ENCODE measurements at regions not wholly inside any gene's neighbourhood (a gene's known extent, or its start where the extent isn't known, plus 50 kb on each side); places are given as distances from the start of the nearest gene placed in this dataset.

DNA sequence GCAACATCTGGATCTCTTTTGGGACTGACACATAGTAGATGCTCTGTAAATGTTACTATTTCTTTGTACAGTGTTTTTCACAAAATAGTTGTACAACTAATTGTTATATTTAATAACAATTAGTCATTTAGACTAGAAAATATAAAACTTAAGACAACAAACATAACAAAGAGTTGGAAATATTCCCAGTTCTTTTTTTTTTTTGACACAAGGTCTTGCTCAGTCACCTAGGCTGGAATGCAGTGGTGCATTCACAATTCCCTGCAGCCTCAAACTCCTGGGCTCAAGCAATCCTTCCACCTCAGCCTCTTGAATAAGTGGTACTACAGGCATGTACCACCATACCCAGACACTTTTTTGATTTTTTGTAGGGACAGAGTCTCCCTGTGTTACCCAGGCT, 105.8 kb downstream of the UTRN start:
- H3K9me3 ChIP-seq, result no peaks in the 10 kb centered on the region
- DNase-seq (no peak), FAIRE-seq (no peak), ATAC-seq (no peak)
- no peaks in the 10 kb centered on the region for H3K36me3 ChIP-seq
- no peaks in the 10 kb centered on the region for H3K27me3 ChIP-seq
- TF ChIP-seq, protein P1, sequence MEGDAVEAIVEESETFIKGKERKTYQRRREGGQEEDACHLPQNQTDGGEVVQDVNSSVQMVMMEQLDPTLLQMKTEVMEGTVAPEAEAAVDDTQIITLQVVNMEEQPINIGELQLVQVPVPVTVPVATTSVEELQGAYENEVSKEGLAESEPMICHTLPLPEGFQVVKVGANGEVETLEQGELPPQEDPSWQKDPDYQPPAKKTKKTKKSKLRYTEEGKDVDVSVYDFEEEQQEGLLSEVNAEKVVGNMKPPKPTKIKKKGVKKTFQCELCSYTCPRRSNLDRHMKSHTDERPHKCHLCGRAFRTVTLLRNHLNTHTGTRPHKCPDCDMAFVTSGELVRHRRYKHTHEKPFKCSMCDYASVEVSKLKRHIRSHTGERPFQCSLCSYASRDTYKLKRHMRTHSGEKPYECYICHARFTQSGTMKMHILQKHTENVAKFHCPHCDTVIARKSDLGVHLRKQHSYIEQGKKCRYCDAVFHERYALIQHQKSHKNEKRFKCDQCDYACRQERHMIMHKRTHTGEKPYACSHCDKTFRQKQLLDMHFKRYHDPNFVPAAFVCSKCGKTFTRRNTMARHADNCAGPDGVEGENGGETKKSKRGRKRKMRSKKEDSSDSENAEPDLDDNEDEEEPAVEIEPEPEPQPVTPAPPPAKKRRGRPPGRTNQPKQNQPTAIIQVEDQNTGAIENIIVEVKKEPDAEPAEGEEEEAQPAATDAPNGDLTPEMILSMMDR (IDR thresholded peaks at IDR 0.05), result no peak
- H3K4me3 ChIP-seq, result no peak overlapping the region
- no peak overlapping the region for H3K27ac ChIP-seq
- peaks cover 0 to 9% (median 4%) of the 10 kb centered on the region in 3 donors for H3K4me1 ChIP-seq
- intact Hi-C loops (cut with DNase I), result no loop called here

DNA sequence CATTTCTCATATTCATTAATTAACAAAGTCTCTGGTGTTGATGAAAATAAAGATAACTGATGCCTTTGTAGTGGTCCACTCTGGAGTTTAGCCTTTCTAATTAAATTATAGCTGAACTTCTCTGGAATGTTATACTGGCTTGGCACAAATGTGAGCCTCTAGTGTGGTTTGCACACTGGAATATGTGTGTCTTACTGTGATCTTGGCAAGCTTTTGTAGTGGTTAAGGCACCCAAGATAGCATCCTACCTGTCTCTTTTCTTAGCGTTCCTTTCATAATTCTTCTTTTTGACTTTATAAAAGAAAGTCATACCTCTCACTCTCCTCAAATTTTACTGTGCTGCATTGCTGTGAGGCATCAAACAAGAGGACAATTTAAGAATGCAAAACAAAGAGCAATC, 107.4 kb downstream of the UTRN start:
- TF ChIP-seq, protein P1 (IDR thresholded peaks at IDR 0.05), result no peak
- FAIRE-seq (no peak), DNase-seq (no peak), ATAC-seq (no peak)
- Histone ChIP-seq H3K27ac (no peak overlapping the region), H3K27me3 (no peaks in the 10 kb centered on the region), H3K4me1 (peaks cover 0 to 9% (median 4%) of the 10 kb centered on the region in 3 donors), H3K4me3 (no peak overlapping the region), H3K36me3 (no peaks in the 10 kb centered on the region), H3K9me3 (no peaks in the 10 kb centered on the region)
- WGBS, 2 donors, result 73 to 92% methylated on average over 1 of the region's 1 CpG
- intact Hi-C loops (cut with DNase I), result no loop called here

DNA sequence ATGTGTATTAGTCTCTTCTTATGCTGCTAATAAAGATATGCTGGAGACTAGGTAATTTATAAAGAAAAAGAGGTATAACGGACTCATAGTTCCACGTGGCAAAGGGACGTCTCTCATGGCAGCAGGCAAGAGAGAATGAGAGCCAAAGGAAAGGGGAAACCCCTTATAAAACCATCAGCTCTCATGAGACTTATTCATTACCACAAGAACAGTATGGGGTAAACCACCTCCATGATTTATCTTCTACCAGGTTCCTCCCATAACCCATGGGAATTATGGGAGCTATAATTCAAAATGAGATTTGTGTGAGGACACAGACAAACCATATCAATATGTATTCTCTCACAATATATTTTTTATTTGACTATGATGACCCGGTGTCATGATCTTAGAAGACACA, 109.1 kb downstream of the UTRN start:
- H3K4me3 ChIP-seq, result no peak overlapping the region
- intact Hi-C loops (cut with DNase I), result no loop called here
- no peak for DNase-seq
- H3K9me3 ChIP-seq, result no peaks in the 10 kb centered on the region
- TF ChIP-seq, protein P1 (IDR thresholded peaks at IDR 0.05), result no peak
- H3K36me3 ChIP-seq, result no peaks in the 10 kb centered on the region
- FAIRE-seq, result no peak
- ATAC-seq, result no peak
- H3K27ac ChIP-seq, result no peak overlapping the region
- peaks cover 0 to 9% (median 4%) of the 10 kb centered on the region in 3 donors for H3K4me1 ChIP-seq
- WGBS, 2 donors, result 95 to 96% methylated on average over 4 of the region's 4 CpGs
- H3K27me3 ChIP-seq, result no peaks in the 10 kb centered on the region

DNA sequence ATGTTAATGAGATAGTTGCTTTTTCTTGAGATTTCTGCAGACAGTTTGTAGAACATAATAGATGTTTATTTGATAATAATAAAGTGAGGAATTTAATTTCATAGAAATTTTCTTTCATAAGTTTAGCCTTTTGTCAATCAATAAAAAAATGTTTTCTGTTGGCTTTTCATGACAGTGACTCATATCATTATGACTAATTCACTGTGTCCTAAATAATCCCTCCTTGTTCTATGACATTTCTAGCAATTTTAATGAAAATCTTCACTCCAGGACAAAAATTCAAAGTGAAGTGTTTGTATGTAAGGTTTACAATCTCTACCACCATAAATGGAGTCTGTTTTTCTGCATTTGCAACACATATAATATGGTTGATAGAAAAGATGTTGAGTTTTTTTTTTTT, 109.9 kb downstream of the UTRN start:
- Histone ChIP-seq H3K9me3 (no peaks in the 10 kb centered on the region), H3K27me3 (no peaks in the 10 kb centered on the region), H3K4me1 (peaks cover 0 to 9% (median 4%) of the 10 kb centered on the region in 3 donors), H3K36me3 (no peaks in the 10 kb centered on the region), H3K4me3 (no peak overlapping the region), H3K27ac (no peak overlapping the region)
- DNase-seq (no peak), FAIRE-seq (peak; percentile 47), ATAC-seq (no peak)
- intact Hi-C loops (cut with DNase I), result no loop called here
- TF ChIP-seq, protein P1 (IDR thresholded peaks at IDR 0.05), result no peak

DNA sequence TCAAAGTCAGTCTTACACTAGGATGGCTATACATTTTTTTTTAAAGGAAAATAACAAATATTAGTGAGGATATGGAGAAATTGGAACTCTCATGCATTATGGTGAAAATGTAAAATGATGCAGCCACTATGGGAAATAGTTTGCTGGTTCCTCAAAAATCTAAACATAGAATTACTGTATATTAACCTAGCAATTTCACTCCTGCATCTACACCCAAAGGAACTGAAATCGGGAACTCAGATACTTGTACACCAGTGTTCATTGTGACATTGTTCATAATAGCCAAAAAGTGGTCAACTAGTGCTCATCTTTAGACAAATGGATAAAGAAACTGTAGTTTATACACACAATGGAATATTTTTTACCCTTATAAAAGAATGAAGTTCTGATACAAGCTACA, 110.7 kb downstream of the UTRN start:
- Histone ChIP-seq H3K4me1 (peaks cover 0 to 12% (median 4%) of the 10 kb centered on the region in 3 donors), H3K9me3 (no peaks in the 10 kb centered on the region), H3K4me3 (no peak overlapping the region), H3K36me3 (no peaks in the 10 kb centered on the region), H3K27me3 (no peaks in the 10 kb centered on the region), H3K27ac (no peak overlapping the region)
- DNase-seq, result no peak
- intact Hi-C loops (cut with DNase I), result no loop called here
- no peak for FAIRE-seq
- TF ChIP-seq, protein P1 (IDR thresholded peaks at IDR 0.05), result no peak
- 88 to 95% methylated on average over 1 of the region's 1 CpG for WGBS, 2 donors
- no peak for ATAC-seq
